ENCODE measurements at regions not wholly inside any gene's neighbourhood (a gene's known extent, or its start where the extent isn't known, plus 50 kb on each side); places are given as distances from the start of the nearest gene placed in this dataset.

DNA sequence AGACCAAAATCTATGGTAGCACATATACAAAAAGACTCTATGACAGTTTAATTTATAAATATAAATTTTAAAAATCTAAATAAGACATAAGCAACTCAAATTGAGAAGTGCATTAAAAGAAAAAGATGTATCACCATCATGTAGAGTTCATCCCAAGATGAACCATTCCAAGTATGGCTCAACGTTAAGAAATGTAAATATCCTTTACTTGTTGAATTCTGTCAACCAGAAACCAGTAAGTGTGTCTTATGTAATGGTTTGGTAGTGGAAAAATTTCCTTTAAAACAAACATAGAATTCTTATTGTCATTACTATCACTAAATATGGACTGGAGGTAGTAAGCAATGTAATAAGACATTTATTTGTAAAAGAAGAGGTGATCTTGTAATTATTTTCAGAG, 87.3 kb downstream of the YIPF5 start:
- Histone ChIP-seq H3K4me2 (ENCODE audit: control insufficient read depth, insufficient read depth) (no peak overlapping the region), H2AFZ (ENCODE audit: control insufficient read depth, low read depth, low read length) (no peak overlapping the region), H3K4me1 (ENCODE audit: control insufficient read depth, insufficient read depth, low read length) (no peaks in the 10 kb centered on the region), H3K9me3 (replicated peaks; ENCODE audit: control insufficient read depth, insufficient read depth, low read length) (no peaks in the 10 kb centered on the region), H3K27ac (ENCODE audit: control insufficient read depth, insufficient read depth) (no peak overlapping the region), H3K4me3 (no peak overlapping the region), H4K20me1 (ENCODE audit: control insufficient read depth, insufficient read depth) (no peaks in the 10 kb centered on the region), H3K27me3 (replicated peaks in 1 of 2; ENCODE audit: control insufficient read depth in 2 of 2, insufficient read depth in 2 of 2, low read length in 1 of 2) (no peaks in the 10 kb centered on the region), H3K79me2 (ENCODE audit: control insufficient read depth, insufficient read depth, low read length) (no peaks in the 10 kb centered on the region), H3K36me3 (ENCODE audit: control insufficient read depth in 2 of 2, insufficient read depth in 2 of 2, low read length in 1 of 2) (no peaks in the 10 kb centered on the region), H3K9ac (ENCODE audit: control insufficient read depth, insufficient read depth, low read length) (no peak overlapping the region)
- ATAC-seq = no peak
- 50% methylated on average over 1 of the region's 1 CpG for WGBS (ENCODE audit: insufficient coverage, insufficient replicate concordance, low lambda C conversion rate, missing lambda C conversion rate)
- BruUV-seq (replicated peaks) = no TSS peak
- ChIA-PET POLR2A (no interaction called here), RAD21 (ENCODE audit: unreplicated experiment) (no interaction called here), CTCF (no interaction called here), SMC1A (ENCODE audit: uncharacterized antibody, unreplicated experiment) (no interaction called here)
- intact Hi-C loops (cut with micrococcal nuclease; ENCODE audit: unreplicated experiment) = no loop called here
- in situ Hi-C loops (cut with MboI) = no loop called here
- FAIRE-seq = no peak
- no peak for TF ChIP-seq ATF3 (IDR thresholded peaks at IDR 0.05; ENCODE audit: borderline replicate concordance, extremely low read depth, low read depth, low read length)
- no peak for TF ChIP-seq FOXM1 (IDR thresholded peaks at IDR 0.05; ENCODE audit: low read depth, low read length)
- TF ChIP-seq, protein P1, sequence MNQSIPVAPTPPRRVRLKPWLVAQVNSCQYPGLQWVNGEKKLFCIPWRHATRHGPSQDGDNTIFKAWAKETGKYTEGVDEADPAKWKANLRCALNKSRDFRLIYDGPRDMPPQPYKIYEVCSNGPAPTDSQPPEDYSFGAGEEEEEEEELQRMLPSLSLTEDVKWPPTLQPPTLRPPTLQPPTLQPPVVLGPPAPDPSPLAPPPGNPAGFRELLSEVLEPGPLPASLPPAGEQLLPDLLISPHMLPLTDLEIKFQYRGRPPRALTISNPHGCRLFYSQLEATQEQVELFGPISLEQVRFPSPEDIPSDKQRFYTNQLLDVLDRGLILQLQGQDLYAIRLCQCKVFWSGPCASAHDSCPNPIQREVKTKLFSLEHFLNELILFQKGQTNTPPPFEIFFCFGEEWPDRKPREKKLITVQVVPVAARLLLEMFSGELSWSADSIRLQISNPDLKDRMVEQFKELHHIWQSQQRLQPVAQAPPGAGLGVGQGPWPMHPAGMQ (IDR thresholded peaks at IDR 0.05; ENCODE audit: borderline replicate concordance) = no peak
- TF ChIP-seq SRF (IDR thresholded peaks at IDR 0.05; ENCODE audit: low read depth in 2 of 2, low read length in 2 of 2) = no peak
- TF ChIP-seq RBBP5 (conservative IDR thresholded peaks at IDR 0.05) = no peak
- no peak for TF ChIP-seq NFXL1 (IDR thresholded peaks at IDR 0.05; ENCODE audit: borderline replicate concordance)
- TF ChIP-seq, protein P2, sequence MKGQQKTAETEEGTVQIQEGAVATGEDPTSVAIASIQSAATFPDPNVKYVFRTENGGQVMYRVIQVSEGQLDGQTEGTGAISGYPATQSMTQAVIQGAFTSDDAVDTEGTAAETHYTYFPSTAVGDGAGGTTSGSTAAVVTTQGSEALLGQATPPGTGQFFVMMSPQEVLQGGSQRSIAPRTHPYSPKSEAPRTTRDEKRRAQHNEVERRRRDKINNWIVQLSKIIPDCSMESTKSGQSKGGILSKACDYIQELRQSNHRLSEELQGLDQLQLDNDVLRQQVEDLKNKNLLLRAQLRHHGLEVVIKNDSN (IDR thresholded peaks at IDR 0.05; ENCODE audit: borderline replicate concordance, extremely low read length, insufficient read depth, low read depth, low read length) = no peak
- no peak for TF ChIP-seq CHD1 (IDR thresholded peaks at IDR 0.05; ENCODE audit: low read depth, low read length)
- TF ChIP-seq ASH2L (IDR thresholded peaks at IDR 0.05; ENCODE audit: borderline replicate concordance, low read depth) = no peak
- TF ChIP-seq, protein P3, sequence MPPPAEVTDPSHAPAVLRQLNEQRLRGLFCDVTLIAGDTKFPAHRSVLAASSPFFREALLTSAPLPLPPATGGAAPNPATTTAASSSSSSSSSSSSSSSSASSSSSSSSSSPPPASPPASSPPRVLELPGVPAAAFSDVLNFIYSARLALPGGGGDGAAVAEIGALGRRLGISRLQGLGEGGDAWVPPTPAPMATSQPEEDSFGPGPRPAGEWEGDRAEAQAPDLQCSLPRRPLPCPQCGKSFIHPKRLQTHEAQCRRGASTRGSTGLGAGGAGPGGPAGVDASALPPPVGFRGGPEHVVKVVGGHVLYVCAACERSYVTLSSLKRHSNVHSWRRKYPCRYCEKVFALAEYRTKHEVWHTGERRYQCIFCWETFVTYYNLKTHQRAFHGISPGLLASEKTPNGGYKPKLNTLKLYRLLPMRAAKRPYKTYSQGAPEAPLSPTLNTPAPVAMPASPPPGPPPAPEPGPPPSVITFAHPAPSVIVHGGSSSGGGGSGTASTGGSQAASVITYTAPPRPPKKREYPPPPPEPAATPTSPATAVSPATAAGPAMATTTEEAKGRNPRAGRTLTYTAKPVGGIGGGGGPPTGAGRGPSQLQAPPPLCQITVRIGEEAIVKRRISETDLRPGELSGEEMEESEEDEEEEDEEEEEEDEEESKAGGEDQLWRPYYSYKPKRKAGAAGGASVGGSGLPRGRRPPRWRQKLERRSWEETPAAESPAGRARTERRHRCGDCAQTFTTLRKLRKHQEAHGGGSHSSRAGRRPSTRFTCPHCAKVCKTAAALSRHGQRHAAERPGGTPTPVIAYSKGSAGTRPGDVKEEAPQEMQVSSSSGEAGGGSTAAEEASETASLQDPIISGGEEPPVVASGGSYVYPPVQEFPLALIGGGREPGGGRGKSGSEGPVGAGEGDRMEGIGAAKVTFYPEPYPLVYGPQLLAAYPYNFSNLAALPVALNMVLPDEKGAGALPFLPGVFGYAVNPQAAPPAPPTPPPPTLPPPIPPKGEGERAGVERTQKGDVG (CRISPR knock-in tag; IDR thresholded peaks at IDR 0.05) = no peak
- no peak for TF ChIP-seq TARDBP (IDR thresholded peaks at IDR 0.05; ENCODE audit: borderline replicate concordance)
- TF ChIP-seq, protein P4, sequence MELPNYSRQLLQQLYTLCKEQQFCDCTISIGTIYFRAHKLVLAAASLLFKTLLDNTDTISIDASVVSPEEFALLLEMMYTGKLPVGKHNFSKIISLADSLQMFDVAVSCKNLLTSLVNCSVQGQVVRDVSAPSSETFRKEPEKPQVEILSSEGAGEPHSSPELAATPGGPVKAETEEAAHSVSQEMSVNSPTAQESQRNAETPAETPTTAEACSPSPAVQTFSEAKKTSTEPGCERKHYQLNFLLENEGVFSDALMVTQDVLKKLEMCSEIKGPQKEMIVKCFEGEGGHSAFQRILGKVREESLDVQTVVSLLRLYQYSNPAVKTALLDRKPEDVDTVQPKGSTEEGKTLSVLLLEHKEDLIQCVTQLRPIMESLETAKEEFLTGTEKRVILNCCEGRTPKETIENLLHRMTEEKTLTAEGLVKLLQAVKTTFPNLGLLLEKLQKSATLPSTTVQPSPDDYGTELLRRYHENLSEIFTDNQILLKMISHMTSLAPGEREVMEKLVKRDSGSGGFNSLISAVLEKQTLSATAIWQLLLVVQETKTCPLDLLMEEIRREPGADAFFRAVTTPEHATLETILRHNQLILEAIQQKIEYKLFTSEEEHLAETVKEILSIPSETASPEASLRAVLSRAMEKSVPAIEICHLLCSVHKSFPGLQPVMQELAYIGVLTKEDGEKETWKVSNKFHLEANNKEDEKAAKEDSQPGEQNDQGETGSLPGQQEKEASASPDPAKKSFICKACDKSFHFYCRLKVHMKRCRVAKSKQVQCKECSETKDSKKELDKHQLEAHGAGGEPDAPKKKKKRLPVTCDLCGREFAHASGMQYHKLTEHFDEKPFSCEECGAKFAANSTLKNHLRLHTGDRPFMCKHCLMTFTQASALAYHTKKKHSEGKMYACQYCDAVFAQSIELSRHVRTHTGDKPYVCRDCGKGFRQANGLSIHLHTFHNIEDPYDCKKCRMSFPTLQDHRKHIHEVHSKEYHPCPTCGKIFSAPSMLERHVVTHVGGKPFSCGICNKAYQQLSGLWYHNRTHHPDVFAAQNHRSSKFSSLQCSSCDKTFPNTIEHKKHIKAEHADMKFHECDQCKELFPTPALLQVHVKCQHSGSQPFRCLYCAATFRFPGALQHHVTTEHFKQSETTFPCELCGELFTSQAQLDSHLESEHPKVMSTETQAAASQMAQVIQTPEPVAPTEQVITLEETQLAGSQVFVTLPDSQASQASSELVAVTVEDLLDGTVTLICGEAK (IDR thresholded peaks at IDR 0.05; ENCODE audit: borderline replicate concordance) = no peak
- no peak for TF ChIP-seq EED (IDR thresholded peaks at IDR 0.05; ENCODE audit: low read depth)
- no peak for TF ChIP-seq NBN (IDR thresholded peaks at IDR 0.05)
- no peak for DNase-seq (ENCODE audit: low read depth, low spot score)

Measured in GM12878 (cell line).